Ishikawa (cell line): ENCODE measurements at regions not wholly inside any gene's neighbourhood (a gene's known extent, or its start where the extent isn't known, plus 50 kb on each side); places are given as distances from the start of the nearest gene placed in this dataset.

ENCODE experiments used
- CEBPB ChIP-seq: IDR thresholded peaks from 2 replicates; pipeline ENCODE4 v1.6.1; 2012
- CREB1 ChIP-seq: IDR thresholded peaks from 2 replicates; pipeline ENCODE4 v1.6.1; 2012; ENCODE audit warnings: low read depth
- EGR1 ChIP-seq: IDR thresholded peaks from 2 replicates; pipeline ENCODE4 v1.6.1; 2012
- EP300 ChIP-seq: IDR thresholded peaks from 2 replicates; pipeline ENCODE4 v1.6.1; 2012; ENCODE audit warnings: borderline replicate concordance
- FOXM1 ChIP-seq: IDR thresholded peaks from 2 replicates; pipeline ENCODE4 v1.6.1; 2012; ENCODE audit warnings: low read depth, borderline replicate concordance
- MAX ChIP-seq: IDR thresholded peaks from 2 replicates; pipeline ENCODE4 v1.6.1; 2012
- NFIC ChIP-seq: IDR thresholded peaks from 2 replicates; pipeline ENCODE4 v1.6.1; 2012
- RAD21 ChIP-seq: IDR thresholded peaks from 2 replicates; pipeline ENCODE4 v1.6.1; 2012; ENCODE audit warnings: low read depth
- TAF1 ChIP-seq: IDR thresholded peaks from 2 replicates; pipeline ENCODE4 v1.6.1; 2012; ENCODE audit warnings: low read depth, mild to moderate bottlenecking
- TCF12 ChIP-seq: IDR thresholded peaks from 2 replicates; pipeline ENCODE4 v1.6.1; 2012; ENCODE audit warnings: low read depth
- TEAD4 ChIP-seq: IDR thresholded peaks from 2 replicates; pipeline ENCODE4 v1.6.1; 2012
- USF1 ChIP-seq: IDR thresholded peaks from 2 replicates; pipeline ENCODE4 v1.6.1; 2012
- YY1 ChIP-seq: IDR thresholded peaks from 2 replicates; pipeline ENCODE4 v1.6.1; 2012; ENCODE audit warnings: low read depth
- ZBTB7A ChIP-seq: IDR thresholded peaks from 2 replicates; pipeline ENCODE4 v1.6.1; 2012; ENCODE audit warnings: low read depth
- TF ChIP-seq, protein P1 (sequence below): IDR thresholded peaks from 2 replicates; pipeline ENCODE4 v1.6.1; 2012; ENCODE audit warnings: low read depth, mild to moderate bottlenecking

- TF ChIP-seq, protein P1, sequence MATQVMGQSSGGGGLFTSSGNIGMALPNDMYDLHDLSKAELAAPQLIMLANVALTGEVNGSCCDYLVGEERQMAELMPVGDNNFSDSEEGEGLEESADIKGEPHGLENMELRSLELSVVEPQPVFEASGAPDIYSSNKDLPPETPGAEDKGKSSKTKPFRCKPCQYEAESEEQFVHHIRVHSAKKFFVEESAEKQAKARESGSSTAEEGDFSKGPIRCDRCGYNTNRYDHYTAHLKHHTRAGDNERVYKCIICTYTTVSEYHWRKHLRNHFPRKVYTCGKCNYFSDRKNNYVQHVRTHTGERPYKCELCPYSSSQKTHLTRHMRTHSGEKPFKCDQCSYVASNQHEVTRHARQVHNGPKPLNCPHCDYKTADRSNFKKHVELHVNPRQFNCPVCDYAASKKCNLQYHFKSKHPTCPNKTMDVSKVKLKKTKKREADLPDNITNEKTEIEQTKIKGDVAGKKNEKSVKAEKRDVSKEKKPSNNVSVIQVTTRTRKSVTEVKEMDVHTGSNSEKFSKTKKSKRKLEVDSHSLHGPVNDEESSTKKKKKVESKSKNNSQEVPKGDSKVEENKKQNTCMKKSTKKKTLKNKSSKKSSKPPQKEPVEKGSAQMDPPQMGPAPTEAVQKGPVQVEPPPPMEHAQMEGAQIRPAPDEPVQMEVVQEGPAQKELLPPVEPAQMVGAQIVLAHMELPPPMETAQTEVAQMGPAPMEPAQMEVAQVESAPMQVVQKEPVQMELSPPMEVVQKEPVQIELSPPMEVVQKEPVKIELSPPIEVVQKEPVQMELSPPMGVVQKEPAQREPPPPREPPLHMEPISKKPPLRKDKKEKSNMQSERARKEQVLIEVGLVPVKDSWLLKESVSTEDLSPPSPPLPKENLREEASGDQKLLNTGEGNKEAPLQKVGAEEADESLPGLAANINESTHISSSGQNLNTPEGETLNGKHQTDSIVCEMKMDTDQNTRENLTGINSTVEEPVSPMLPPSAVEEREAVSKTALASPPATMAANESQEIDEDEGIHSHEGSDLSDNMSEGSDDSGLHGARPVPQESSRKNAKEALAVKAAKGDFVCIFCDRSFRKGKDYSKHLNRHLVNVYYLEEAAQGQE, result no peak
- TF ChIP-seq TEAD4, result no peak
- TF ChIP-seq FOXM1, result no peak
- no peak for TF ChIP-seq NFIC
- TF ChIP-seq CEBPB, result no peak
- no peak for TF ChIP-seq EGR1
- no peak for TF ChIP-seq ZBTB7A
- TF ChIP-seq TCF12, result no peak
- no peak for TF ChIP-seq EP300
- no peak for TF ChIP-seq RAD21
- TF ChIP-seq YY1, result no peak
- TF ChIP-seq CREB1, result no peak
These were observed 168.5 kb downstream of the OLFM1 start for GRCh38 chr9:135255841-135256580.

GRCh38 chr9:135256581-135257354, 169.3 kb downstream of the OLFM1 start:
- TF ChIP-seq TAF1 (no peak), CREB1 (no peak)
- TF ChIP-seq, protein P1, result no peak

GRCh38 chr9:135258461-135258860, 171.0 kb downstream of the OLFM1 start:
- TF ChIP-seq USF1, result no peak
- TF ChIP-seq, protein P1, result no peak
- TF ChIP-seq NFIC, result no peak
- no peak for TF ChIP-seq CEBPB
- TF ChIP-seq TCF12, result no peak
- TF ChIP-seq YY1, result no peak
- no peak for TF ChIP-seq MAX
- no peak for TF ChIP-seq TEAD4
- TF ChIP-seq TAF1, result no peak
- no peak for TF ChIP-seq FOXM1
- no peak for TF ChIP-seq EP300
- no peak for TF ChIP-seq RAD21
- no peak for TF ChIP-seq EGR1
- no peak for TF ChIP-seq CREB1
- no peak for TF ChIP-seq ZBTB7A

- TF ChIP-seq CEBPB (no peak), TAF1 (no peak), TEAD4 (no peak), EGR1 (no peak), TCF12 (no peak), USF1 (no peak), CREB1 (no peak), ZBTB7A (no peak), RAD21 (no peak), EP300 (no peak), FOXM1 (no peak), YY1 (no peak), NFIC (no peak), MAX (no peak)
- TF ChIP-seq, protein P1, result no peak
These were observed 171.8 kb downstream of the OLFM1 start for GRCh38 chr9:135259273-135259672.
